ENCODE measurements at regions not wholly inside any gene's neighbourhood (a gene's known extent, or its start where the extent isn't known, plus 50 kb on each side); places are given as distances from the start of the nearest gene placed in this dataset.
"Not testable (repeated sequence)": the region's sequence is repeated elsewhere in the genome, so short reads cannot be mapped to it uniquely, and the experiment has no call there.

DNA sequence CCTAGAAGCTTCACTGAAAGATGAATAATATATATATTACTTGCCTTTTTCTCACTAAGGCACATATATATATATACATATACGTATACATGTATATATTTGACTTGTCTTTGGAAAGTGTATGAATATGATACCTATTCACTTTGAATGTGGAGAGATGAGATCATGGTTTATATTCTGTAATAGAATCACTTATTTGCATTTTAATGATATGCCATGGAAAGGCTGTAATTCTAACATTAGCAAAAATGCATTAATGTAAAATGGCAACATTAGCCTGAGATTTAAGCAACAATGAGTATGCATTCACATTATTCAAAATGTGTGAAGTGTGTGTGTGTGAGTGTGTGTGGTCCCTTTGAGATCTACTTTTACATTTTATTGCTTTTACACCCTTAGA lies 54.5 kb upstream of the PRKD1 start:
- Histone ChIP-seq H3K4me1 (ENCODE audit: control insufficient read depth, insufficient read depth, low read length) (no peaks in the 10 kb centered on the region), H3K36me3 (ENCODE audit: control insufficient read depth, insufficient read depth, low read length, severe bottlenecking) (no peaks in the 10 kb centered on the region), H3K9ac (ENCODE audit: low read length) (no peak overlapping the region), H3K27me3 (replicated peaks; ENCODE audit: control insufficient read depth, insufficient read depth, low read length) (no peaks in the 10 kb centered on the region), H3K4me3 (ENCODE audit: low read length) (no peak overlapping the region), H3K9me3 (ENCODE audit: control insufficient read depth, low read length) (no peaks in the 10 kb centered on the region)
- DNase-seq (ENCODE audit: low read depth), result no peak

DNA sequence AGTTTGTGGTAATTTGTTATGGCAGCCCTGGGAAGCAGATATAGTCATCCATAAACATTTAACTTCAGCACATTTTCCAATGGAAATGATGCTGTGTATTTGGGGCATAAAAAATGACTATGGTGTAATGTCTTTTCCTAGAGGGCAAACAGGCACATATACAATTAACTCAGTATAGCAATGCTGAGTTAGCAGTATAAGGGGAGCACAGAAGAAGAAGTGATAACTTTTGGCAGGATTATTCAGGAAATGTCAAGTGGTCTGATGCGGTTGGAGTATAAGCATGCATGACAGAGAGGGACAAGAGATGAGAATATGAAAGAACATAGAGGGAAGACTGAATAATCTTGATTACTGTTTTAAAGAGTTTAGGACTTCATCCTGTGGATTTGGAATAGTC lies 55.3 kb upstream of the PRKD1 start:
- H3K4me1 ChIP-seq (ENCODE audit: control insufficient read depth, insufficient read depth, low read length), result no peaks in the 10 kb centered on the region
- H3K36me3 ChIP-seq (ENCODE audit: control insufficient read depth, insufficient read depth, low read length, severe bottlenecking), result no peaks in the 10 kb centered on the region
- no peak overlapping the region for H3K4me3 ChIP-seq (ENCODE audit: low read length)
- no peak for DNase-seq (ENCODE audit: low read depth)
- H3K27me3 ChIP-seq (replicated peaks; ENCODE audit: control insufficient read depth, insufficient read depth, low read length), result no peaks in the 10 kb centered on the region
- no peaks in the 10 kb centered on the region for H3K9me3 ChIP-seq (ENCODE audit: control insufficient read depth, low read length)
- H3K9ac ChIP-seq (ENCODE audit: low read length), result no peak overlapping the region

DNA sequence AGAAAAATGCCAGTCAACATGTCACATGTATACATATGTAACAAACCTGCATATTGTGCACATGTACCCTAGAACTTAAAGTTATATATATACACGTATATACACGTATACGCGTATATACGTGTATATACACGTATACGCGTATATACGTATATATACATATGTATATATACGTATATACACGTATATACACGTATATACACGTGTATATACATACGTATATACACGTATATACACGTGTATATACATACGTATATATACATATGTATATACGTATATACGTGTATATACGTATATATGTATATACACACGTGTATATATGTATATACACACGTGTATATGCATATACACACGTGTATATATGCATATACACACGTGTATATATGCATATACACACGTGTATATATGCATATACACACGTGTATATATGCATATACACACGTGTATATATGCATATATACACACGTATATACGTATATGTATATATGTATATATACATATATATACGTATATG lies 62.8 kb upstream of the PRKD1 start:
- not testable (repeated sequence) for H3K9ac ChIP-seq (ENCODE audit: low read length); H3K36me3 ChIP-seq (ENCODE audit: control insufficient read depth, insufficient read depth, low read length, severe bottlenecking); H3K9me3 ChIP-seq (ENCODE audit: control insufficient read depth, low read length); H3K4me3 ChIP-seq (ENCODE audit: low read length); H3K4me1 ChIP-seq (ENCODE audit: control insufficient read depth, insufficient read depth, low read length); H3K27me3 ChIP-seq (replicated peaks; ENCODE audit: control insufficient read depth, insufficient read depth, low read length); DNase-seq (ENCODE audit: low read depth)

DNA sequence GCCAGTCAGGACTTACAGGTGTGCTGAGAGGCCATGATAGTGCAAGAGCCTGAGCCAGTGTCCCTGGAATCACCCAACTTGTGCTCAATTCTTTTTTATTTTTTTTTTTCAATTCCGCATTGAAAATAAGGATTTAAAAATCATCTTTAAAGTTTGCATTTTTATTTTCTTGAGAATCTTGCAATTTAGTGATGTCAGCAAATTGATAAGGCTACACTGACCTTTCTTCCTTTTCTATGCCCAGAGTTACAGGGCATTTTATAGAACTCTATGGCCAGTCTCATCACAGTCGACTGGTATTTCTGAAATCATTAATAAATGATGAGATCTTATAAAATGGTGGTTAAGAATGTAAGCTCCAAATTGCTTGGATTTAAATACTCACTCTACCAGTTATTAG lies 63.3 kb upstream of the PRKD1 start:
- Histone ChIP-seq H3K9me3 (ENCODE audit: control insufficient read depth, low read length) (no peaks in the 10 kb centered on the region), H3K36me3 (ENCODE audit: control insufficient read depth, insufficient read depth, low read length, severe bottlenecking) (no peaks in the 10 kb centered on the region), H3K4me3 (ENCODE audit: low read length) (no peak overlapping the region), H3K27me3 (replicated peaks; ENCODE audit: control insufficient read depth, insufficient read depth, low read length) (no peaks in the 10 kb centered on the region), H3K9ac (ENCODE audit: low read length) (no peak overlapping the region), H3K4me1 (ENCODE audit: control insufficient read depth, insufficient read depth, low read length) (no peaks in the 10 kb centered on the region)
- DNase-seq (ENCODE audit: low read depth), result no peak

DNA sequence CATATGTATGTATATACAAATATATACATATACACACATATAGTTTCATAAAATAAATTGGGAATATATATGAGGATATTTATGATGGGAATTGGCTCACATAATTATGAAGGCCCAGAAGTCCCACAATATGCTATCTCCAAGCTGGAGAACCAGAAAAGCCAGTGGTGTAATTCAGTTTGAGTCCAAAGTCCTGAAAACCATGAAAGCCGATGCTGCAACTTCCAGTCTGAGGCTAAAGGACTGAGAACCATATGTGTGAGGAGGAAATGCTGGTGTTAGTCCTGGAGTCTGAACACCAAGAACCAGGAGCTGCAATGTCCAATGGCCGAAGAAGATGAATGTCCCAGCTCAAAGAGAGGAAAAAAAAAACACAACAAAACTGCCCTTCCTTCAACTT lies 65.5 kb upstream of the PRKD1 start:
- Histone ChIP-seq H3K9me3 (ENCODE audit: control insufficient read depth, low read length) (no peaks in the 10 kb centered on the region), H3K27me3 (replicated peaks; ENCODE audit: control insufficient read depth, insufficient read depth, low read length) (no peaks in the 10 kb centered on the region), H3K36me3 (ENCODE audit: control insufficient read depth, insufficient read depth, low read length, severe bottlenecking) (no peaks in the 10 kb centered on the region), H3K4me3 (ENCODE audit: low read length) (no peak overlapping the region), H3K4me1 (ENCODE audit: control insufficient read depth, insufficient read depth, low read length) (no peaks in the 10 kb centered on the region), H3K9ac (ENCODE audit: low read length) (no peak overlapping the region)
- DNase-seq (ENCODE audit: low read depth), result no peak

DNA sequence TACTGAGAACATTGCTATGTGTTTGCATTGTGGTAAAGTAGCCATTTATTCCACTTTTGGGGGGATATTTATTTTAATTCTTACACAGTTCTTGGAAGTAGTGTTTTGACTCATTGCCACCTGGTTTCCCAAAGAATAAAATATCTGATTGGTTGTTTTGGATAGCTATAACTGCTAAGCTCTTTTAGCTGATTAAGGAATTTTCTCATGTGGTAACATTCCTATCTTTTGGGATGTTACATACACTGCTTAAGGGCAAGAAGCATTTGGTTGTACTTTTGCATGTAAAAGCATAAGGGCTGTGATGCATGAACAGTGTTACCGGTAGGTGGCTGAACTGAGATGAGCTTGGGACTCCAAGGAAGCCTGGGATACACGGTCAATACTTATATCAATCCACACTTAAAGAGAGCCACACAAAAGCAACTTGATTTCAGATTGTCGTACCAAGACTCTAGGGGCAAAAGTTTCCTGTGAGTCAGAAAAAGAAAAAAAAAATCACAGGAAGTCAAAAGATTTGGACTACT lies 71.4 kb upstream of the PRKD1 start:
- H3K4me1 ChIP-seq (ENCODE audit: control insufficient read depth, insufficient read depth, low read length), result no peaks in the 10 kb centered on the region
- no peak overlapping the region for H3K9ac ChIP-seq (ENCODE audit: low read length)
- H3K36me3 ChIP-seq (ENCODE audit: control insufficient read depth, insufficient read depth, low read length, severe bottlenecking), result no peaks in the 10 kb centered on the region
- no peak for DNase-seq (ENCODE audit: low read depth)
- H3K27me3 ChIP-seq (replicated peaks; ENCODE audit: control insufficient read depth, insufficient read depth, low read length), result no peaks in the 10 kb centered on the region
- no peaks in the 10 kb centered on the region for H3K9me3 ChIP-seq (ENCODE audit: control insufficient read depth, low read length)
- no peak overlapping the region for H3K4me3 ChIP-seq (ENCODE audit: low read length)

DNA sequence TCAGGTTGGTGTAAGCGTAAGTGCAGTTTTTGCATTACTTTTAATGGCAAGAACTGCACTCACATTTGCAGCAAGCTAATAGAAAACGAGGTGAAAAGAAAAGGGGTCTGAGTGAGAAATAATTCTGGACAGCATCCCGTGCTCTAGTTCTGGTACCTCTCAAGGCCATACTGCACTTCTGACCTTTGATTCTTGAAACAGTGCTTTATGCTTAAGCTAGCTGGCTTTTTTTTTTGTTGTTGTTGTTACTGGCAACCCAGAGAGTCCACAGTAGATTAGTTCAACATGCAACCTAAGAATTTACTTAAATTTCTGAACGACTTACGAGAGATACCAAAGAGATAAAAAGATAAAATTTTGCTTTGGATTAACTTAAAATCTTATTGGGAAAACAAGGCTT lies 75.2 kb upstream of the PRKD1 start:
- Histone ChIP-seq H3K27me3 (replicated peaks; ENCODE audit: control insufficient read depth, insufficient read depth, low read length) (no peaks in the 10 kb centered on the region), H3K9me3 (ENCODE audit: control insufficient read depth, low read length) (no peaks in the 10 kb centered on the region), H3K4me1 (ENCODE audit: control insufficient read depth, insufficient read depth, low read length) (peaks cover 9% of the 10 kb centered on the region), H3K36me3 (ENCODE audit: control insufficient read depth, insufficient read depth, low read length, severe bottlenecking) (no peaks in the 10 kb centered on the region), H3K9ac (ENCODE audit: low read length) (no peak overlapping the region), H3K4me3 (ENCODE audit: low read length) (no peak overlapping the region)
- DNase-seq (ENCODE audit: low read depth), result peak; percentile 21

DNA sequence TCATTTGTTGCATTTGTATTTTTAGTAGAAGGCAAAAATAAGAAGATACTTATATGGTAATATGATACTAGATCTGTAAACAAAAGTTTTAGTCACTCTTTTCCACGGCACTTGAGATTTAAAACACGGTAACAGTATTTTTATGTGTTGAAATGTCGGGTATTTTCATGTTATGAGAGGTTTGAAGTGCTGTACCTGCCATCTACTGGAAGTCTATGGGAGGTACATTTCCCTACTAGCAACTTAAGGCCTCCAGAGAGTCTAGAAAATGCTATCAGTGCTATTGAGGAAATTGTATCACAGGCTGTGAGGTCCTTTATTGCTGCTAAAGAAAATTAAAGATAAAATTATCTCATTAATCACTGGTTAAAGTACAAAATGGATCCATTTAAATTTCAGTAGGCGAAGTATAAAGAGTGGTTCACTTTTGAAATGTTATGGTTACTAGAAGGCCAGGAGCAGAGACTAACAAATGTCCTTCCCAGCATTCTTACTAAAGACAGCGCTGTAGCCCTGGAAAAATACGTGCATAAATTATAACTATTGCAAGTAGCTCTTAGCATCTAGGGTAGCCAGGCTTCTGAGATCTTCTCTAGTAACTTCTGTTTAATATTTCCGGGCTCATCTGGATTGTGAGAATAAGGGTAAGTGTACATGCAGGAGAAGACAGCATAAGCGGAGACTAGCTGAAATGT lies 77.6 kb upstream of the PRKD1 start:
- peaks cover 9% of the 10 kb centered on the region for H3K4me1 ChIP-seq (ENCODE audit: control insufficient read depth, insufficient read depth, low read length)
- DNase-seq (ENCODE audit: low read depth), result peak; percentile 84
- H3K27me3 ChIP-seq (replicated peaks; ENCODE audit: control insufficient read depth, insufficient read depth, low read length), result no peaks in the 10 kb centered on the region
- H3K36me3 ChIP-seq (ENCODE audit: control insufficient read depth, insufficient read depth, low read length, severe bottlenecking), result no peaks in the 10 kb centered on the region
- H3K9ac ChIP-seq (ENCODE audit: low read length), result peak overlapping the region; percentile 49
- peak overlapping the region; percentile 47 for H3K4me3 ChIP-seq (ENCODE audit: low read length)
- H3K9me3 ChIP-seq (ENCODE audit: control insufficient read depth, low read length), result no peaks in the 10 kb centered on the region

DNA sequence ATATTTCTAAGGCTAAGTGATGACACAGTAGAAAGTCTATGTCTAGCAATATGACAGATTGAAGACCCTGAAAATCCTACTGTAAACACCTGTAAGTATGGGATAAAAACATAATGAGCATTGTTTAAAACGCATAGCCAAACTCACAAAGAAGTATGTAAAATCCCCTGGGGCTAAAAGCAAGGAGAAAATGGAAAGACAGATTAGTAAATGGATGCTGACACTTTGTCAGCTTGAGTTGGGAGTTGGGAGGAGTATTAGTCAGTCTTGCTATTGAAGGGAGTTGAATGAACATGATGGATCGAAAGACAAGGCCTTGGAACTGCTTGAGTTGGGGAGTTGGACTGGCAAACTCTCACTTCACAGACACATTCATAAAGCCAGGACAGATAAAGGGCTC lies 79.0 kb upstream of the PRKD1 start:
- peaks cover 9% of the 10 kb centered on the region for H3K4me1 ChIP-seq (ENCODE audit: control insufficient read depth, insufficient read depth, low read length)
- DNase-seq (ENCODE audit: low read depth), result no peak

DNA sequence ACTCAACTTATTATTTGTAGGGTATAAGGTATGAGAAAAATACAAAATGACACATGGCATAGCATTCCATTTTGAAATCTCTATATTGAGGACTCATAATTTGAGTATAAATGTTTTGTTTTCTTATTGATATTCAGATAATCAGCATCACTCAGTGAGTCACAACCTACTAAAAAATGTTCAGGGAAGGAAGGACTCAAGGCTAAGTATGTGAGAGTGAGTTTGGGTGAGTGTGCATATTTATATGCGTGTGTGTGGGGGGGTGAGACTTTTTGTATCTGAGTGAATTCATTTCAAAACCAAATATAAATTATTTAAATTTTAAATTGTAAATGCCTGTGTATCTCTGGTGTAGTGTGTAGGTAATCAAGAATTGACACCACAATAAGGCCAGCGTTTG lies 87.8 kb upstream of the PRKD1 start:
- no peak overlapping the region for H3K4me3 ChIP-seq (ENCODE audit: low read length)
- H3K36me3 ChIP-seq (ENCODE audit: control insufficient read depth, insufficient read depth, low read length, severe bottlenecking), result no peaks in the 10 kb centered on the region
- H3K9me3 ChIP-seq (ENCODE audit: control insufficient read depth, low read length), result no peaks in the 10 kb centered on the region
- peaks cover 6% of the 10 kb centered on the region for H3K4me1 ChIP-seq (ENCODE audit: control insufficient read depth, insufficient read depth, low read length)
- H3K27me3 ChIP-seq (replicated peaks; ENCODE audit: control insufficient read depth, insufficient read depth, low read length), result no peaks in the 10 kb centered on the region
- peak; percentile 36 for DNase-seq (ENCODE audit: low read depth)
- H3K9ac ChIP-seq (ENCODE audit: low read length), result no peak overlapping the region

More for the DNA sequence above, 79.0 kb upstream of the PRKD1 start:
- no peak overlapping the region for H3K4me3 ChIP-seq (ENCODE audit: low read length)
- H3K27me3 ChIP-seq (replicated peaks; ENCODE audit: control insufficient read depth, insufficient read depth, low read length), result no peaks in the 10 kb centered on the region
- H3K36me3 ChIP-seq (ENCODE audit: control insufficient read depth, insufficient read depth, low read length, severe bottlenecking), result no peaks in the 10 kb centered on the region
- no peak overlapping the region for H3K9ac ChIP-seq (ENCODE audit: low read length)
- no peaks in the 10 kb centered on the region for H3K9me3 ChIP-seq (ENCODE audit: control insufficient read depth, low read length)

DNA sequence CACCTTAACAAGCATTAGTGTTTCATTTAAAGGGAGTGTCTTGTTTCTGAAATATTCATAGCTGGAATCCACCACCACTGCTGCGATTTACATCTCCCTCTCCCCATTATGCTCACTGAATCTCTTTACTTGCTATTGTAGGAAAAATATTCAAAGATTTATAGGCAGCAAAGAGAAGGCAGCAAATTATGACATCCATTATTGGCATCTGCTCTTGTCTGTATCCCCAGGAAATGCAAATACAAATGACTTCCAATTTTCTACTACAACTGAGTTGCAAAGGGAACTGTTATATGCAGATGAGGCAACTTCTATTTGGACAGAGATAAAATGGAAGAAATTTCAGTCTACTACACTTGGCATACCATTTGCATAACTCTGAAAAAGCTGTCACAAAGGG lies 88.4 kb upstream of the PRKD1 start:
- H3K4me3 ChIP-seq (ENCODE audit: low read length), result no peak overlapping the region
- H3K36me3 ChIP-seq (ENCODE audit: control insufficient read depth, insufficient read depth, low read length, severe bottlenecking), result no peaks in the 10 kb centered on the region
- no peak overlapping the region for H3K9ac ChIP-seq (ENCODE audit: low read length)
- H3K4me1 ChIP-seq (ENCODE audit: control insufficient read depth, insufficient read depth, low read length), result peaks cover 6% of the 10 kb centered on the region
- peak; percentile 6 for DNase-seq (ENCODE audit: low read depth)
- no peaks in the 10 kb centered on the region for H3K27me3 ChIP-seq (replicated peaks; ENCODE audit: control insufficient read depth, insufficient read depth, low read length)
- H3K9me3 ChIP-seq (ENCODE audit: control insufficient read depth, low read length), result no peaks in the 10 kb centered on the region
